GM19035 (cell line): ENCODE measurements at regions not wholly inside any gene's neighbourhood (a gene's known extent, or its start where the extent isn't known, plus 50 kb on each side); places are given as distances from the start of the nearest gene placed in this dataset.
A peak's percentile ranks its signal among the peaks of the same experiment; 100 is the strongest.
"Not testable (repeated sequence)": the region's sequence is repeated elsewhere in the genome, so short reads cannot be mapped to it uniquely, and the experiment has no call there.

Experiments
- ATAC-seq: cut with Tn5 transposase; IDR thresholded peaks from one replicate; pipeline ENCODE4 v1.9.1; 2021; ENCODE audit not compliant: unreplicated experiment

GRCh38 chr1:81547261-81547911, 253.3 kb upstream of the ADGRL2 start:
- no peak for ATAC-seq

DNA sequence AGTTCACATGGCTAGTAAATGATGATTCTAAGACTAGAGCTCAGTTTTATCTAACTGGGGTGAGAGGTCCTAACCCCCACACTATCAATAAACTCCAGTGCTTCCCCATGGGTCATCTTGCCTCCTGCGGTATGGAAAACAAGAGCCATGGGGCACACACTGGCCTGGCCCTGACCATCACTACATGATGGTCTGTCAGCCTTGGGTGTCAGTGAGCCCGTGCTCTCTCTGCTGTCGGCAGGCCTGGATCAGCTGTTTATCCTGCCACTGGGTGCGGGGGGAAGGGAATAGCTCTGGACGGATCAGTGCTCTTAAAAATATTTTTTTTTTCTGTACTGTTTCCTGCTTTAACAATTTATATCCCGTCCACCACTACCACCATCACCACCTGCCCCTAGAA, 255.0 kb upstream of the ADGRL2 start:
- no peak for ATAC-seq

- no peak for ATAC-seq
Measured at GRCh38 chr1:81543764-81544163, 257.0 kb upstream of the ADGRL2 start.

- no peak for ATAC-seq
Measured at GRCh38 chr1:81542196-81542595, 258.5 kb upstream of the ADGRL2 start.

- ATAC-seq: no peak
Measured at GRCh38 chr1:81540216-81540615, 260.5 kb upstream of the ADGRL2 start.

- ATAC-seq: no peak
Measured at GRCh38 chr1:81529014-81529413, 271.7 kb upstream of the ADGRL2 start.

DNA sequence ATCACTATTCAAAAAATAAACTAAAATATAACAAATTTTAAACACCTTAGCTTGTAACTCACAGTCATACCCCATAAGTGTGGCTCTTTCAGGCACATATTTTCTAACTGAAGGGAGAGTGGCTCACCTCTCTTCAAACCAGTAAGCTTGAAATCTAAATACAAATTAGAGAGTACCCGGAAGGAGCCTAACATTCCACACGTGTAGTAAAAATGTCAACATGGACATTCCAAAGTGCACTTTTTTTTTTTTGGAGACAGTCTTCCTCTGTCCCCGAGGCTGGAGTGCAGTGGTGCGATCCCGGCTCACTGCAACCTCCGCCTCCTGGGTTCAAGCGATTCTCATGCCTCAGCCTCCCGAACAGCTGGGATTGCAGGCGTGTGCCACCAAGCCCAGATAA, 275.6 kb upstream of the ADGRL2 start:
- ATAC-seq: no peak

- ATAC-seq: no peak
Measured at GRCh38 chr1:81519987-81520386, 280.7 kb upstream of the ADGRL2 start.

DNA sequence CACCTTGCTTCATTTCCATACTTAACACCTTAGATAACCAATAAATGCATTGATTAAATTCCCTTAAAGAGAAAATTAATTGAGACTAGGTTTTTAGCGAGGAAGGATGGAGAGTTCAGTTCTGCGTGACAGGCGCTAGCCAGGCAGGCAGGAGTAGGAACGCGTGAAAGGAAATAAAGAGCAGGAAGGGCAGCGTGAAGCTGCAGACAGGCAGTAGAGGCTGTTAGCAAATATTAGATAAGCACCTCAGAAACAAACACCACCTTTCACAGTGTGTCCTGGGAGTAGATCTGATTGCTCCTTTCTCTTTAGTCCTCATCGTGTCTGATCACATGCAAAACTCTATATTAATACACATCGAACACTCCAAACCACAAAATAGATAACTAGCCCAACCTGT, 282.7 kb upstream of the ADGRL2 start:
- no peak for ATAC-seq

- no peak for ATAC-seq
Measured at GRCh38 chr1:81513796-81514354, 286.9 kb upstream of the ADGRL2 start.

DNA sequence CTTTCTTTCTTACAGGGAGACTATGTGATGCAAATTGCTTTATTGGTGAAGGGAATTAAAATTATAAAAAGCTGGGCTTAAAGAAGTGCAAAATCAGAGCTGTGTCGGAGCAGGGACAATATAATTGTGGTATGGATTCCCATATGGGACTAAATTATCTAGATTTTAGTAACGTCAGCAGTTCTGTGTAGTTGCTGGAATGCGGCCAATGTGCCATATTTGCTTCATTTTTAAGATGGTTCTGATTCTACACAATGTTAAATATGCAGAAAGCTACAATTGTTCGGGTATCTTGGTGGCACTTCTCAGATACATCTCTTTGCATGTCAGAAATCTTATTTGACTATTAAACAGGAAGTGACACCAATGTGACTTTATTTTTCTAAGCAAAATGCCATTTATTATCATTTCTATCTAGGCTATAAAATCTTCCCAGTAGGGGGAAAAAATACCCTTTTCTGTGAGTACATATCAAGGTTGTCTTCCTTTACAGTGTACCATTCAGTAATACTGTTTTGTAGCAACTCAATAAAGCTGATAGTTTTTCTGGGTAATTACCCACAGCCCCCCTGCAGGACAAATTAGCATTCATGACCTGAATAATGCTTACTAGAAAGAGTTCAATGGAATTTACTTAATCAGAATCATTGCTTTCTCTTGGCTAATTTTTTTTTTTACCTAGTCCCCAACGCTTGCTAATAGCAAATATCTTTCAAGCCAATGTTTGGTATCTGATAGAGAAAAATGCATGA, 288.3 kb upstream of the ADGRL2 start:
- no peak for ATAC-seq

- ATAC-seq: no peak
Measured at GRCh38 chr1:81511281-81511680, 289.5 kb upstream of the ADGRL2 start.

- no peak for ATAC-seq
Measured at GRCh38 chr1:81510701-81511100, 290.0 kb upstream of the ADGRL2 start.

DNA sequence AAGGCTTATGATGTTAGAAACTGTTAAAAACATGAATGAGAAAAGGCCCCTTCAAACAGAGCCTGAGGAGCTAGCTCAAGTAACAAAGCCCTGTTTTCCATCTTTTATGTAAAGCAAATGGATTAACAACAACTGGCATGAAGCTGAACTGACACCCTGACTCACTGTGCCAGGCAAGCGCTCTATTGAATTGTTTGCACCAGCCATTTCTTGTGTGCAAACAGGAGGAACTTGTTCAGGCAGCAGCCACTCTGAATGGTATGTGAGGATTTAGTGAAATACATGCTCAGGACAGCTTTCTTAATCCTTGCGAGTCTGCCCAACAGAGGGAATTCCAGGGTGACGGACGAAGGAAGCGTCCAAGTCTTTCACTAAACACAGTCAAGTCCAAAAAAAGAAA, 291.1 kb upstream of the ADGRL2 start:
- ATAC-seq: no peak

- ATAC-seq: no peak
Measured at GRCh38 chr1:81506699-81507098, 294.0 kb upstream of the ADGRL2 start.

DNA sequence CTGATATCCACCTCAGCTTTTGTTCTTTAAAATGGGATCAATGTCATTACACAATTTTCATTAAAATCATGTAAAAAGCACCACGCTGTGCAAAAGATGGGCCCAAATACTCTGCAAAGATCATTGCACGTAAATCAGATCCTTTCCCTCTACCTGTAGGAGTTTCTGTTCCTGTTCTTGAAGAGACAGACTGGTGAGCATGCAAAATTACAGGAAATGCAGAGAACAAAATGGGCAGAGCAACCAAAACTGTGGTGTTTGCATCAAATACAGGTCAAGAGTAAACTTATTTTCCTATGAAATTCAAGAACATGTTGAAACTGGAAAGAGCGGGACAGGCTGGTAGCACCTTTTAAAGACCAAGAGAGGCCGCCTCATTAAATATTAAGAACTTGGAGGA, 294.9 kb upstream of the ADGRL2 start:
- ATAC-seq: peak; percentile 99

DNA sequence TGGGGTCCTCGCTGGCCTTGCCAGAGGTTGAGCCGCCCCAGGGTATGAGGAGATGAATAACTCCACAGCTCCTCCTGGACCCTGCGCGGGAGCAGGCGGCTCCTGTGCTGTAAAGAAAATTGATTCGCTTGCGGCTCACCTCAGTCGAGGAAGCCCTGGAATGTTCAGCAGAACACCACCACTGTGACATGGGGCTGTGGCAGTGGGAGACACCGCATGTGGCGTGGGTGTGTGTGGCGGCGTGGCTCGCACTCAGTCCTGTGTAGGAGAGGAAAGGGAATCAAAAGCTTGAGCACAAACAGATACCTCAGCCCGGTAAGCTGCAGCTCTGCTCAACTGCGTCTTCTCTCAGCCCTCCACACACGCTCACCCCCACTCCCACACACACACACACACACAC, 295.9 kb upstream of the ADGRL2 start:
- ATAC-seq: not testable (repeated sequence)

GRCh38 chr1:81502705-81503104, 298.0 kb upstream of the ADGRL2 start:
- ATAC-seq: not testable (repeated sequence)

- not testable (repeated sequence) for ATAC-seq
Measured at GRCh38 chr1:81501485-81501884, 299.2 kb upstream of the ADGRL2 start.

DNA sequence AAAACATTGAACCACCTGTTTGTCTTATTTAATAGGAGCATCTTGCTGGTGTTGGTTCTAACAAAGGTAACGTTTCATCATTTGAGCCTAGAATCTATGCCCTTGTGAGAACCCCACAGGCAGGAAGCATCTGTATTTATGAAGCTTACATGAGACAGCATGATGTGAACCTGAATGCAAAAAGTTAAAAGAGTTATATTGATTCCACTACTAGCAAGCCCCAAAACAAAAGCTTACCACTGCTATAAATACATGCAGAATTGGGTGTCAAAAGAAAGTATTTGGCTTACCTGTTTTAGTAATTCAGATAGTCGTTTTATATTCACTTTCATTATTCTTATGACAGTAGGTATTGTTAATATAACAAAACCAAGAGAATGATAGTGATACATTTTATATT, 301.2 kb upstream of the ADGRL2 start:
- ATAC-seq: no peak

- no peak for ATAC-seq
Measured at GRCh38 chr1:81498471-81499462, 302.0 kb upstream of the ADGRL2 start.
